ENCODE measurements at regions not wholly inside any gene's neighbourhood (a gene's known extent, or its start where the extent isn't known, plus 50 kb on each side); places are given as distances from the start of the nearest gene placed in this dataset.
"Not testable (repeated sequence)": the region's sequence is repeated elsewhere in the genome, so short reads cannot be mapped to it uniquely, and the experiment has no call there.

GRCh38 chr7:142698429-142698828 lies 50.8 kb upstream of the PRSS1 start:
- DNase-seq = no peak

GRCh38 chr7:142697270-142697669 lies 52.0 kb upstream of the PRSS1 start:
- DNase-seq = no peak

- no peak for DNase-seq
These were observed 52.7 kb upstream of the PRSS1 start for GRCh38 chr7:142696456-142697179.

- no peak for DNase-seq
These were observed 55.4 kb upstream of the PRSS1 start for GRCh38 chr7:142693911-142694310.

- DNase-seq = no peak
These were observed 58.6 kb upstream of the PRSS1 start for GRCh38 chr7:142690554-142691182.

- DNase-seq = no peak
These were observed 59.7 kb upstream of the PRSS1 start for GRCh38 chr7:142689439-142690120.

GRCh38 chr7:142685877-142686508 lies 63.3 kb upstream of the PRSS1 start:
- no peak for DNase-seq

- DNase-seq = no peak
These were observed 67.8 kb upstream of the PRSS1 start for GRCh38 chr7:142681314-142682092.

- no peak for DNase-seq
These were observed 77.8 kb upstream of the PRSS1 start for GRCh38 chr7:142671506-142671905.

- DNase-seq = no peak
These were observed 78.8 kb upstream of the PRSS1 start for GRCh38 chr7:142670511-142670910.

GRCh38 chr7:142669074-142669654 lies 80.1 kb upstream of the PRSS1 start:
- no peak for DNase-seq

- no peak for DNase-seq
These were observed 80.8 kb upstream of the PRSS1 start for GRCh38 chr7:142668495-142668894.

- no peak for DNase-seq
These were observed 91.9 kb upstream of the PRSS1 start for GRCh38 chr7:142657376-142657775.

- DNase-seq = no peak
These were observed 94.9 kb upstream of the PRSS1 start for GRCh38 chr7:142654398-142654797.

- DNase-seq = no peak
These were observed 101.5 kb upstream of the PRSS1 start for GRCh38 chr7:142647749-142648148.

GRCh38 chr7:142646386-142647140 lies 102.7 kb upstream of the PRSS1 start:
- no peak for DNase-seq

- DNase-seq = no peak
These were observed 103.5 kb upstream of the PRSS1 start for GRCh38 chr7:142645777-142646176.

- DNase-seq = no peak
These were observed 107.0 kb upstream of the PRSS1 start for GRCh38 chr7:142642316-142642715.

GRCh38 chr7:142641252-142641651 lies 108.0 kb upstream of the PRSS1 start:
- not testable (repeated sequence) for DNase-seq

- DNase-seq = no peak
These were observed 110.7 kb upstream of the PRSS1 start for GRCh38 chr7:142638581-142638980.

GRCh38 chr7:142637240-142637639 lies 112.0 kb upstream of the PRSS1 start:
- no peak for DNase-seq

GRCh38 chr7:142636751-142637150 lies 112.5 kb upstream of the PRSS1 start:
- DNase-seq = peak; percentile 50
